Endothelial cell of umbilical vein (primary cell): ENCODE measurements at regions not wholly inside any gene's neighbourhood (a gene's known extent, or its start where the extent isn't known, plus 50 kb on each side); places are given as distances from the start of the nearest gene placed in this dataset.

Experiments used
- BruUV-seq: library from RNA; stranded (reverse); fragments of 400-500 nt; replicated peaks from 2 replicates; lab custom pipeline; 2021; lab: Mats Ljungman, UMichigan
- CTCF ChIA-PET: fragments of 300-600, 350-600 bp; sonication (Branson Sonifier 250); formaldehyde crosslinking; loops from one replicate; lab custom pipeline; 2021; ENCODE audit warnings: antibody characterized with exemption, inconsistent platforms; lab: Charles Lee
- POLR2A ChIA-PET: fragments of 300-600, 350-600 bp; sonication (Branson Sonifier 250); formaldehyde crosslinking; loops from one replicate; lab custom pipeline; 2021; ENCODE audit warnings: antibody characterized with exemption, inconsistent platforms; lab: Charles Lee
- DNase-seq: peaks from one replicate; pipeline ENCODE4 v3.0.0-alpha.2; 2011; ENCODE audit warnings: low read depth, low spot score
- FAIRE-seq: peaks from 2 replicates; lab custom pipeline; 2011; peaks lifted over from hg19 to GRCh38; lab: Jason Lieb, UNC
- H2AFZ ChIP-seq: 2 replicates; pipeline ENCODE4 v1.6.0; 2012; ENCODE audit warnings: low read depth, low read length, control low read depth, inconsistent platforms
- H3K27ac ChIP-seq: 2 replicates; pipeline ENCODE4 v1.5.1; 2011; ENCODE audit warnings: low read depth, mild to moderate bottlenecking, control low read depth, low read length, moderate library complexity; ENCODE audit not compliant: insufficient read depth
- H3K27me3 ChIP-seq, 2 experiments: 2 replicates each; pipeline versions ENCODE4 v1.6.0 to v1.6.1; 2011; ENCODE audit warnings: low read length in 2 of 2, mixed read lengths in 1 of 2; ENCODE audit not compliant: control insufficient read depth in 2 of 2, insufficient read depth in 2 of 2
- H3K36me3 ChIP-seq, 2 experiments: 2 replicates in 1 of 2; 3 replicates in 1 of 2; pipeline ENCODE4 v1.5.1; 2011; ENCODE audit warnings: low read length in 2 of 2, mild to moderate bottlenecking in 1 of 2, moderate library complexity in 1 of 2; ENCODE audit not compliant: control insufficient read depth in 2 of 2, insufficient read depth in 2 of 2; ENCODE audit errors: extremely low read depth in 1 of 2
- H3K4me1 ChIP-seq: 3 replicates; pipeline ENCODE4 v1.5.1; 2011; ENCODE audit warnings: mild to moderate bottlenecking, low read length; ENCODE audit not compliant: control insufficient read depth, insufficient read depth; ENCODE audit errors: extremely low read depth
- H3K4me2 ChIP-seq: 2 replicates; pipeline ENCODE4 v1.6.1; 2011; ENCODE audit warnings: low read length, control low read depth, mixed read lengths; ENCODE audit not compliant: insufficient read depth
- H3K4me3 ChIP-seq, 3 experiments: fragments of 200-600 bp in 1 of 3; sonication (generic), shearing (Covaris generic) in 1 of 3; replicated peaks in 1 of 3; 2 replicates each; pipeline ENCODE4 v1.5.1; 2011 to 2016; ENCODE audit warnings: control low read depth in 3 of 3, low read length in 3 of 3, mild to moderate bottlenecking in 2 of 3, inconsistent platforms in 1 of 3, low read depth in 1 of 3, moderate library complexity in 1 of 3; ENCODE audit not compliant: insufficient read depth in 1 of 3
- H3K79me2 ChIP-seq: 2 replicates; pipeline ENCODE4 v1.6.0; 2012; ENCODE audit warnings: low read length, inconsistent platforms; ENCODE audit not compliant: control insufficient read depth, insufficient read depth
- H3K9ac ChIP-seq: replicated peaks from 2 replicates; pipeline ENCODE3; 2011; ENCODE audit warnings: low read length, control low read depth; ENCODE audit not compliant: insufficient read depth; ENCODE audit errors: extremely low read depth
- H3K9me1 ChIP-seq: replicated peaks from 3 replicates; pipeline ENCODE4 v1.6.0; 2011; ENCODE audit warnings: mild to moderate bottlenecking, low read length; ENCODE audit not compliant: control insufficient read depth, insufficient read depth; ENCODE audit errors: extremely low read depth
- H3K9me3 ChIP-seq: replicated peaks from 2 replicates; pipeline ENCODE4 v1.5.1; 2012; ENCODE audit warnings: low read length, inconsistent platforms; ENCODE audit not compliant: control insufficient read depth, insufficient read depth
- H4K20me1 ChIP-seq: replicated peaks from 2 replicates; pipeline ENCODE3; 2011; ENCODE audit warnings: mild to moderate bottlenecking, low read length; ENCODE audit not compliant: control insufficient read depth, insufficient read depth; ENCODE audit errors: extremely low read depth
- POLR2A ChIP-seq: IDR thresholded peaks from 2 replicates; pipeline ENCODE4 v1.6.1; 2012; ENCODE audit warnings: low read depth, mild to moderate bottlenecking, control low read depth, low read length
- POLR2AphosphoS5 ChIP-seq: IDR thresholded peaks from 2 replicates; pipeline ENCODE4 v1.6.1; 2012; ENCODE audit warnings: low read depth, mild to moderate bottlenecking, control low read depth, low read length, moderate library complexity; ENCODE audit not compliant: insufficient read depth
- dilution Hi-C: fragments of 300-500 bp; cut with MboI; formaldehyde crosslinking; loops from one replicate; pipeline ENCODE4 v1.15.0; 2019; ENCODE audit warnings: low sequenced_read_pairs; ENCODE audit not compliant: extremely low pct_ligation_motif_present
- intact Hi-C: fragments of 100-400 bp; cut with micrococcal nuclease; formaldehyde crosslinking; loops from one replicate; pipeline ENCODE4 v1.10.0; 2022
- TF ChIP-seq, protein P1 (sequence below), 2 donors: IDR thresholded peaks; 1 replicate in 1 of 2; 2 replicates in 1 of 2; pipeline ENCODE4 v1.5.1; 2011; ENCODE audit warnings: low read length in 2 of 2, mild to moderate bottlenecking in 2 of 2, moderate library complexity in 2 of 2, control low read depth in 1 of 2, inconsistent platforms in 1 of 2, low read depth in 1 of 2; ENCODE audit not compliant: insufficient read depth in 1 of 2; ENCODE audit errors: extremely low read depth in 1 of 2
- TF ChIP-seq, protein P2 (sequence below): IDR thresholded peaks from 2 replicates; pipeline ENCODE4 v1.6.1; 2011; ENCODE audit not compliant: insufficient read depth, insufficient read length

DNA sequence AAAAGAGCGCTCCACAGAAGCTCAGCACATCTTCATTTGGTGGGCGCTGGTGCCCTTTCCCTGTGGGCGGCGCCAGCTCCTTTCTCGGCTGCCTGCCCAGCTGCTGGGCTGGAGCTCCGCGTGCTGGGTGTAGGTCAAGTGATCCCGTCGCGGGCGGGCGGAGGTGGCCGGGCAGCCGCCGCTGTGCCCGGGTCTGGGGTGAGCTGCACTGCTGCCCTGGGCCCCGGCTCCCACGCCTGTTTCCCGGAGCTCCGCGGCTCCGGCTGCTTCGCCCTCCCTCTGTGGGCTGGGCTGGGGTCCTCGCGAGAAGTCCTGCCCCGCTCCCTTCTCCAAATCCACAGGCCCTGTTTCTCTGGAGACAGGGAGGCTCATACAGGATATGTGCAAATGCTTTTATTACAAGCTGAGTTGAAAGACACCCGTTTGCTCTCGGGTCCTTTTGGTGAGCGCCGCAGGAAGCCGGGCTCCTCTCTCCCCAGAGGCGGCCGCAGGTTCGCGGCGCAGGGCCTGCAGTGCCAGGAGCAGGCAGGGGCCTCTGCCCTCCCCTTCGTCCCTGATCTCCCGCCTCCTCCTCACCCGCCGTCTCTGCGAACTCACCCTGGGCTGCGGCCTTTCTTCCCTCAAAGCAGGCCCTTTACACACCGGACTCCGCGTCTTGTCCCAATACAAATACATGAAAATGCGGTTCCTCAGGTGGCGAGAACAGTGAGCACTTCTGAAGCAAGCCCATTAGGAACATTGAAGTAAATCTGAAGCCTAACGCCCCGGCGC, 67.8 kb upstream of the CAPRIN2 start:
- Histone ChIP-seq H3K4me1 (peaks cover 6% of the 10 kb centered on the region), H3K9me3 (no peaks in the 10 kb centered on the region), H2AFZ (peak overlapping the region; percentile 97), H4K20me1 (no peaks in the 10 kb centered on the region), H3K27ac (no peak overlapping the region), H3K4me2 (peak overlapping the region; percentile 39), H3K4me3 (peak overlapping the region in 2 of 3 experiments; percentile 34 to 38), H3K79me2 (no peaks in the 10 kb centered on the region), H3K9me1 (no peaks in the 10 kb centered on the region), H3K9ac (peak overlapping the region; percentile 43), H3K36me3 (no peaks in the 10 kb centered on the region), H3K27me3 (peaks cover 9 to 10% of the 10 kb centered on the region in 2 experiments)
- TF ChIP-seq POLR2A (no peak), POLR2AphosphoS5 (peak; percentile 23)
- TF ChIP-seq, protein P1, sequence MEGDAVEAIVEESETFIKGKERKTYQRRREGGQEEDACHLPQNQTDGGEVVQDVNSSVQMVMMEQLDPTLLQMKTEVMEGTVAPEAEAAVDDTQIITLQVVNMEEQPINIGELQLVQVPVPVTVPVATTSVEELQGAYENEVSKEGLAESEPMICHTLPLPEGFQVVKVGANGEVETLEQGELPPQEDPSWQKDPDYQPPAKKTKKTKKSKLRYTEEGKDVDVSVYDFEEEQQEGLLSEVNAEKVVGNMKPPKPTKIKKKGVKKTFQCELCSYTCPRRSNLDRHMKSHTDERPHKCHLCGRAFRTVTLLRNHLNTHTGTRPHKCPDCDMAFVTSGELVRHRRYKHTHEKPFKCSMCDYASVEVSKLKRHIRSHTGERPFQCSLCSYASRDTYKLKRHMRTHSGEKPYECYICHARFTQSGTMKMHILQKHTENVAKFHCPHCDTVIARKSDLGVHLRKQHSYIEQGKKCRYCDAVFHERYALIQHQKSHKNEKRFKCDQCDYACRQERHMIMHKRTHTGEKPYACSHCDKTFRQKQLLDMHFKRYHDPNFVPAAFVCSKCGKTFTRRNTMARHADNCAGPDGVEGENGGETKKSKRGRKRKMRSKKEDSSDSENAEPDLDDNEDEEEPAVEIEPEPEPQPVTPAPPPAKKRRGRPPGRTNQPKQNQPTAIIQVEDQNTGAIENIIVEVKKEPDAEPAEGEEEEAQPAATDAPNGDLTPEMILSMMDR (IDR thresholded peaks at IDR 0.05; ENCODE audit: extremely low read depth in 1 of 2, insufficient read depth in 1 of 2, low read depth in 1 of 2, low read length in 2 of 2) = peak in 1 of 2 donors; percentile 10
- TF ChIP-seq, protein P2, sequence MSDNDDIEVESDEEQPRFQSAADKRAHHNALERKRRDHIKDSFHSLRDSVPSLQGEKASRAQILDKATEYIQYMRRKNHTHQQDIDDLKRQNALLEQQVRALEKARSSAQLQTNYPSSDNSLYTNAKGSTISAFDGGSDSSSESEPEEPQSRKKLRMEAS = peak; percentile 37
- no TSS peak for BruUV-seq
- dilution Hi-C loops = no loop called here
- ChIA-PET POLR2A (no interaction called here), CTCF (interaction anchor here (0.7 to 2.6 kb wide), 7 partner anchors 9 to 1302 kb away, joined by 3 to 11 read pairs (median 5); no protein-coding TSS in a partner anchor)
- FAIRE-seq = peak; percentile 84
- peak; percentile 56 for DNase-seq
- intact Hi-C loops = no loop called here
